IPS DF 4.7 (cell line): ENCODE measurements at regions not wholly inside any gene's neighbourhood (a gene's known extent, or its start where the extent isn't known, plus 50 kb on each side); places are given as distances from the start of the nearest gene placed in this dataset.

Source experiments
- DNase-seq: peaks from one replicate; pipeline ENCODE4 v3.0.0-alpha.2; 2013; ENCODE audit warnings: low spot score; ENCODE audit errors: extremely low read depth

DNA sequence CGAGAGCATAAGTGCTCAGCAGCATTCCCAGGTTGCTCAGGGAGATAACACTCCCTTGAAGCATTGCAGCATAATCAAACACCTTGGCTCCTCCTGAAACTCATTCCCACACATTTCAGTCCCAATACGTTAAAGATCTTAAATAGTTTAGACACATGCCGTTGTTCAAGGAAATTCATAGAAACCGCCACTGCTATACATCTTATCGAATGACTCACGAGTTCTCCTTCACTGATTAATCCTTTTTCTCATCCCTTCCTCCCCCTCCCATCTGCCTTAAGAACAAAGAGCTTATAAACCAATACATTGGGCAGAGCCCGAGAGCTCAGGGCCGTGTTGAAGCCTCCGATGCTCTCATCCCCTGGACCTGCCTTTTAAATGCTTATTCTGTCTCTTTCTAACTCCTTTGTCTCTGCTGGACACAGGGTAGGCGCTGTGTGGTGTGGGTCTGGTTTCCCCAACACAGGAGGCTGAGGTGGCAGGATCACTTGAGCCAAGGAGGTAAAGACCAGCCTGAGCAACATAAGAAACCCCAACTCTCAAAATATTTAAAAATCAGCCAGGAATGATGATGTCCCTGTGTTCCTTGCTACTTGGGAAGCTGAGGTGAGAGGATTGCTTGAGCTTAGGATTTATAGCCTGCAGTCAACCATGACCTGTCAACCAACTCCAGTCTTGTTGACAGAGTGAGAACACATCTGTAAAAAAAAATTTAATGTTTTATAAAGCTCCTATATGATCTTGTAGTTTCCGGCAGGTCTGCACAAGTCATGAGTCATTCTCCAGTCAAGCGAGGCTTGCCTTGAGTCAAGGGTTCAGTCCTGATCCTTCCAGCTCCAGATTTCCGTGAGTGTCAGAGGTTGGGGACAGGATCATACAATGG, 394.0 kb upstream of the HSFY2 start:
- no peak for DNase-seq

DNA sequence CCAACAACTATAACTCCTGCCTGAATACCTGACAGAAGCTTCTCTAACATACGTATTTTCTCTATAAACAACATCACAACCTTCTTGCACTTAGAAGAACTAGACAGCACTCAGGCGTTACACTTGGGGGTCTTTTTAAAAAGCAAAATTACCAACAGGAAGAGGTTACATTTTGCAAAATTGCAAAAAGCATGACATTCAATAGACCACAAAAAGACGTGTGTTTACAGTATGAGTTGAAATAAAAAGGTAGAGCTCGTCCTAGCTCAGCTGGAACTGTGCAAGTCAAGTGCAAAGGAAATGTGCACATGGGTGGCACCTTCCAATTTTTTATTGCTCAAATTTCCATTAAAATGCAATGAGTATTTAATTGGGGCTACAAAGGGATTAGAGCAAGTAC, 375.2 kb upstream of the HSFY2 start:
- no peak for DNase-seq

DNA sequence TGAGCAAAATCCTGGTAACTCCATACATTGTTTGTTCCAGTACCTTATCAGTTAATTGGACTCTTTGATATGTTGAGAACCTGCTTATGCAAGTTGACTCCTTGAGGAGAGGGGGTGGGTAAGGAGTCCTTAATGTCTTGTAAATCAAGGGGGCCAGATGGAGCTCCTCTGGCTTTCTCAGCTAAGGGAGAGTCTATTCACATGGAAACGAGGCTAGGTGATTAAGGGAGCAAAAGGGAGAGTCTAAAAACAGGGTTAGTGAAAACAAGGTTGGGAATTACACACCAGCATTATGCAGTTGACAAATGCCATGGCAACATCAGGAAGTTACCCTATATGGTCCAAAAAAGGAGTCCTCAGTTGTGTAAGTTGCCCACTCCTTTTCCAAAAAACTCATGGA, 372.8 kb upstream of the HSFY2 start:
- peak; percentile 68 for DNase-seq

DNA sequence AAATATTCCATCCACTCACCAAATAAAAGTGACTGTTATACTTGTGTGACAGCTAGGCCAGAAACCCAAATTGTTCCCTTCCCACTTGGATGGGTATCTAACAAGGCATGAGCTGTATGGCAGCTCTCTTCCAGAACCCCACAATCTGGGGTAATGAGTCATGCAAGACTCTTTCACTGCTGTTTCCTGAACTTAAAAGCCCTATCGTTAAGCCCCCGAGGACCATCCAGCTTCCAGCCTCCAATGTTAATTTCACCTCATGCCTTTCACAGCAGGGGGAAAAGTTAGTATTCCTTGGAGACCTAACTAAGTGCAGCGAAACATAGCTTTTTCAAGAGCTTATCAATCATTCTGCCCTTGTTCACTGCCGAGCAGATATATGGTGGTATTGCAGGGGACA, 368.6 kb upstream of the HSFY2 start:
- no peak for DNase-seq

DNA sequence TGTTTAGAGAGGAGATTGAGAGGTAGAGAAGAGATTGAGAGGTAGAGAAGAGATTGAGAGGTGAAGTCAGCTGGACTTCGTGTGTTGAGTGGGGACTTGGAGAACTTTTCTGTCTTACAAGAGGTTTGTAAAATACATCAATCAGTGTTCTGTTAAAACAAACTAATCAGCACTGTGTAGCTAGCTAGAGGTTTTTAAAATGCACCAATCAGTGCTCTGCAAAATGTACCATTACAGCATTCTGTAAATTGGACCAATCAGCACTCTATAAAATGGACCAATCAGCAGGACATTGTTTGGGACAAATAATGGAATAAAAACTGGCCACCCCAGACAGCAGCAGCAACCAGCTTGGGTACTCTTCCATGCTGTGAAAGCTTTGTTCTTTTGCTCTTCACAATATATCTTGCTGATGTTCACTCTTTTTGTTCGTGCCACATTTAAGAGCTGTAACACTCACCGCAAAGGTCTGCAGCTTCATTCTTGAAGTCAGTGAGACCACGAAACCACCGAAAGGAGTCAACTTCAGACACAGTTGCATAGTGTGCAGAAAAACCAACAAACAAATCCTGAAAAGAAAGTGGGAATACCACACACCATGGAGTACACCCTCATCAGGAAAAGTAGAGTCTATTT, 366.9 kb upstream of the HSFY2 start:
- DNase-seq: no peak

DNA sequence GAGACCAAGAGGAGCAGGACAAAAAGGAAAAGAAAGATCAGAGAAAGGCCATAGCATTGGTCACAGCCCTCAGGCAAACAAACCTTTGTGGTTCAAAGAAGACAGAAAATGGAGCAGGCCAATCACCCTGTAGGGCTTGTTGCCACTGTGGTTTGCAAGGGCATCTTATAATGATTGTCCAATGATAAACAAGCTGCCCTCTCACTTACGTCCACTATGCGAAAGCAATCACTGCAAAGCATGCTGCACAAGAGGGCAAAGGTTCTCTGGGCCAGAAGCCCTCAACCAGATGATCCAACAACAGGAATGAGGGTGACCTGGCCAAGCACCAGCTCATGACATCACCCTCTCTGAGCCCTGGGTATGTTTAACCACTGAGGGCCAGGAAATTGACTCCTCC, 360.9 kb upstream of the HSFY2 start:
- DNase-seq: no peak

DNA sequence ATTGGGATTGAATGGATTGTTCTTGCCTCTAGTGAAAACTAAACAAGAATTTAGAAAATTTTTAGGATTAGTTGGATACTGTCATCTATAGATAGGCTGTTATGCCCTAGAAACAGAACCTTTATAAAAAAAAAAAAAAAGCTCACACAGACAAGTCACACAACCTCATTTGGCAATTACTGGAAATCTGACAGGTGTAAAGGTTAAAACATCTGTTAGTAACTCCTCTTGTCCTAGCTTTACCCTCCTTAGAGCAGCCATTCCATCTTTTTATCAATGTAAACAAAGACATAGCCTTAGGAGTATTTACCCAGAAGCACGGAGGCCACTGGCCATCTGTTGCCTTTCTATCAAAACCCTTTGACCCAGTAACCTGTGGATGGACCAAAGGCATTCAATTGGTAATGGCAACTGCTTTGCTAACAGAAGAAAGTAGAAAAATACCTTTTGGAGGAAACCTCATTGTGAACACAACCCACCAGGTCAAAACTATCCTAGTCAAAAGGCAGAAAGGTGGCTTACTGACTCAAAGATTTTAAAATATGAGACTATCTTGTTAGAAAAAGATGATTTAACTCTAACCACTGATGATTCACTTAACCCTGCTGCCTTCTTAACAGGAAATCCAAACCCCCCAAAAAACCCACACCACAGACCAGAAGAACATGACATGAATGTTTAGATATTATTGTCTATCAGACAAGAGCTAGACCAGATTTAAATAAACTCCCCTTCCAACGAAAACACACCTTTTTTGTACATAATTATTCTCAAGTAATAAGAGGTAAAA, 357.2 kb upstream of the HSFY2 start:
- DNase-seq: no peak

DNA sequence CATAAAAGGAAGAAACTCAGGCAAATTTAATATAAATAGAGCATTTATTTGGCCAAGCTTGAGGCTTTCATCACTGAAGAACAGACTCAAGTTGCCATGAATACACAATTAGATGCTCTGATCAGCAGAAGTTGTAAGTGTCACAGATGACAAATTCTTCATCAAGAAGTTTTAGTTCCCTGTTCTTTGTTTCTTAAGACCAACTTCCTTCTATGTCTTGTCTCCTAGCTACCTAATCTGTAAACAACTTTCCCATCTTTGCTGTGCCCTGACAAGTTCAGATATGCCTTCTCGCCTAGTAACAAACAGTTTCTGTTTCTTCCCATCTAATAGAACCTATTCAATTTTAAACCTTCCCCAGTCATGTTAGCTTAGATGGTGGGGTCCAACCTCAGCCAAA, 353.4 kb upstream of the HSFY2 start:
- DNase-seq: no peak

DNA sequence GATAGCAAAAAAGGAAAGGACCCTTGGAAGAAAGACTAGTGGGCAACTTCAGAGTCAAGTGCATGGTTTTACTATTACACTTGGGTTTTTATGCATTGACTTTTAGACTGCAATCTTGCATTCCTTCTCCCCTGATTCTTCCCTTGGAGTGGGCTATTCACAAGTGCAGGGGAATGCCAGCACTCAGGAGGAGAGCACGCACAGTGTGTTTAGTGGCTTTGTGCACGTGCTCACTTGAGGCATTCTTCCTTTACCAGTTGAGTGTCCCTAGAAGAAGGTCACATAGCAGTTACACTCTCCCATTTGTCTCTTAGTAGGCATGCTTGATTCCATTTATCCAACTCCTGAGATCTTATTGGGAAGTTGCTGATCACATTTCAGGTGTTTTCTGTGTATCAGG, 351.1 kb upstream of the HSFY2 start:
- DNase-seq: no peak

DNA sequence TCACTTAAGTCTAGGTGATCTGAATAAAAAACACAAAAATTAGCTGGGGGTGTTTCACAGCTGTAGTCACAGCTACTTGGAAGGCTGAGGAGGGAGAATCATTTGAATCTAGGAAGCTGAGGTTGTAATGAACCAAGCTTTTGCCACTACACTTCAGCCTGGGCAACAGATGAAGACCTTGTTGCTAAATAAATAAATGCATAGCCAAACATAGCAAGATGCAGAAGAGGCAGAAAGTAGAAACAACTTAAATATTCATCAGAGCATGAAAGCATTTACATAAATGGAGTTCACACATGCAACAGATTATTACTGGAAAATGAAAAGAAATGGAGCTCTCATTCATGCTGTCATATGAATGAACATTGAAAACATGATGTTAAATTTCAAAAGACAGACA, 348.9 kb upstream of the HSFY2 start:
- no peak for DNase-seq

DNA sequence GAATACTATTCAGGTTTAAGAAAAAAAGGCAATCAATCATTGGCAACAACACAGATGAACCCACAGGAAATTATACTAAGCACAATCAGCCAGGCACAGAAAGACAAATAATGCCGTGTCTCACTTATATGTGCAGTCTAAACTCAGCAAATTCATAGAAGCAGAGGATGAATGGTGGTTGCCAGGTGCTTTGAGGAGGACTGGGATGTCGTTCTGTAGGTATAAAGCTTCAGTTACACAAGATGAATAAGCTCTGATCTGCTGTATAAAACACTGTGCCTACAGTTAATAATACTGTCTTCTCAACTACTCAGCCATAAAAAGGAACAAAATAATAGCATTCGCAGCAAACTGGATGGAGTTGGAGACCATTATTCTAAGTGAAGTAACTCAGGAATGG, 324.8 kb upstream of the HSFY2 start:
- no peak for DNase-seq

DNA sequence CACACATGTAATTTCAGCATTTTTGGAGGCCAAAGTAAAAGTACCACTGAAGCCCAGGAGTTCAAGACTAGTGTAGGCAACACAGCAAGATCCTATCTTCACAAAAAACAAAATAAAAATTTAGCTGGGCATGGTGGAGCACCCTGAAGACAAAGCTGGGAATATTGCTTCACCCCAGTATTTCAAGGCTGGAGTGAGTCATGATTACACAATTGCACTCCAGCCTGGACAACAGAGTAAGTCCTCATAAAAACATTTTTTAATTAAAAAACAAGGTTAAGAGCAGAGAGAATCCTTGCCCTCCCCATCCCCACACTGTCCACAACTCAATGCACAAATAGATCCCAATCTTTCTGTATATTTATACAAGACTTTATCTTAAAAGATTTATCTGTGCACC, 321.9 kb upstream of the HSFY2 start:
- DNase-seq: no peak

DNA sequence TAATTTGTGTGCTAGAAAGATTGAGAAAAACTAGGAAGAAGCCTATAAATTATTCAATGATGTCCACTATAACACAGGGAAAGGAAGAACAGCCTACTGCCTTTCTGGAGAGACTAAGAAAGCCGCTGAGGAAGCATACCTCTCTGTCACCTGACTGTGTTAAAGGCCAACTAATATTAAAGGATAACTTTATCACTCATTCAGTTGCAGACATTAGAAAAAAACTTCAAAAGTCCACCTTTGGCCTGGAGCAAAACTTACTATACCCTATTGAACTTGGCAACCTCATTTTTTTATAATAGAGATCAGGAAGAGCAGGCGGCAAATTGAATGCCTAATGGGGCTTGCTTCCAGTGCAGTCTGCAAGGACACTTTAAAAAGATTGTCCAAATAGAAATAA, 309.5 kb upstream of the HSFY2 start:
- DNase-seq: no peak

DNA sequence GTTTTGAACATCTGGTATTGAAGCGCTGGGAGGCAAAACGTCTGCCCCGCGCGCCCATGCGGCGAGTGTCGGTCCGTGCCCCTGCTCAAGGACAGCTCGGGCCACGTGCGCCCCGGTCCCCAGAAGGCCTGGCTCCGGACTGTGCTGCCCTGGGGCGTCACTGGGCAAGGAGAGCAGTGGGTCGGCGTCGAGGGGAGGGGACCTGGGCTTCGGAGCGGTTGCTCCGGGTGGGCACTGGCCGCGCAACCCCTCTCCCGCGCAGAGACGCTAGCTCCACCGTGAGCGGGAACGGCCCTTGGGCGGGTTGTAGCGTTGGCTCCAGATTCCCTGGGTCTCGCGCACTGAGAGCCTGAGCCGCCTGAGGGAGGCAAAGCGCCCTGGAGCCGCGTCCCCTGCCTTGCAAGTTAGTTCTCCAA, 304.2 kb upstream of the HSFY2 start:
- no peak for DNase-seq

DNA sequence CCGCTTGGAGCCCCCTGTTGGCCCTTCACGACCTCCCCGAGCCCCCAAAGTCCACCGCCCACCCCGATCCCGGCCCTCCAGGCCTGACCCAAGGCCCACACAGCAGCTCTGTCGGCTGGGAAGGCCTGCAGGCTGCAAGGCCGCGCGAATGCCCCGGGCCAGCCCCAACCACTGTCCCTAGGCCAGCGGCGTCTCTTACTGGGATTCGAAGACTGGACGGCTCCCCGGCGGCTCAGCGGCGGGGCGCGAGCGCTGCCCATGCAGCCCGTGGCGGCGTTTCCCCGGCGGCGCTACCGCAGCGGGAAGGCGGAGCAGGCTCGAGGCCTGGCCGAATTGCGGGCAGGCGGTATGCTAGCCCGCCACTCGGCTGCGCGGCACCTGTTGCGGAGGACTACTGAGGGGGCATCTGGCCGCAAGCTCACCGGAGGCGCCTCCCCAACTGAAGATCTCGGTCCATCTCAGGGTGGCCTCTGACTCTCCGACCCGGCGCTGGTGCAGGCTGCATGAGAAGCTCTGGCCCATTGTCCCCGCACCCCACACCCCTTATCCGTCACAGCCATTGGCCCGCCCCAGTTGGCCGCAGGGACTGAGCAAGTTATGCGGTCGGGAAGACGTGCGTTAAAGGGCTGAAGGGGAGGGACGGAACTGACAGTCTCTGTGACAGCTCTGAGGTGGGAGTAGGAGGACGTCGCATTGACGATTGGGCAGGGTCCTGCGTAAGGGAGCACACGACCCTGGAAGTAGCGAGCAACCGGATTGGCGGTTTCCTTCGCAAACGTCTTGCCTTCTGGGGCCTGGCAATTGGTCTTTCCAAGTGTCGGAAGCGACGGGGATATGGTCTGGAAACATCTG, 303.5 kb upstream of the HSFY2 start:
- no peak for DNase-seq

DNA sequence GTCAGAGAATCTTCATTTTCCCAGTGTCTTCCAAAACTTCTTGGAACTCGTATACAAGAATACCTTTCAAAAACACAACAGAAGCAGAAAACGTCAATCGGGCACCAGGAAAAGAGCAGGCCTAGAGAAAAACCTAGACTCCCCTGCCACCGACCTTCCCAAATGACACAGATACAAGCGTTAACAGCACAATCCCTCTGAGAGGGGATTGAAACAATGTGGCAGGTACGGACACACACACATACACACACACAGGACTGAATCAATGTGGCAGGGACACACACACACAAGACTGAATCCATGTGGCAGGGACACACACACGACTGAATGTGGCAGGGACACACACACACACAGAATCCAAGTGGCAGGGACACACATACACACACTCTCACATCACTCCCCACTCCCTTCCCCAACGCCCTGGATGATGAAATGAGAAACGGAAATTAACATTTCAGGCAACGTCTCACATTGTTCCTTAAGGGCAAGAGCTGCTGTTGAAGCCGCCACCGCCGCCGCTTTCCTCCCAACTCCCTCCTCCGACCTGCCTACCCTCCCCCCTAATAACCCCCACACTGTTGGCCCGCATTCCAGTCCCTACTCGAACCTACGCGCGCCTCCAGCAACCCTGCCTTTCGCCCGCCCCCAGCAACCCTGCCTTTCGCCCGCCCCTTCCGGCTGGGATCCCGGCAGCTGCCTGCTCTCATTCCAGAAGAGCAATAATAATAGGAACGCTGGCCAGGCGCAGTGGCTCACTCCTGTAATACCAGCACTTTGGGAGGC, 302.1 kb upstream of the HSFY2 start:
- no peak for DNase-seq

DNA sequence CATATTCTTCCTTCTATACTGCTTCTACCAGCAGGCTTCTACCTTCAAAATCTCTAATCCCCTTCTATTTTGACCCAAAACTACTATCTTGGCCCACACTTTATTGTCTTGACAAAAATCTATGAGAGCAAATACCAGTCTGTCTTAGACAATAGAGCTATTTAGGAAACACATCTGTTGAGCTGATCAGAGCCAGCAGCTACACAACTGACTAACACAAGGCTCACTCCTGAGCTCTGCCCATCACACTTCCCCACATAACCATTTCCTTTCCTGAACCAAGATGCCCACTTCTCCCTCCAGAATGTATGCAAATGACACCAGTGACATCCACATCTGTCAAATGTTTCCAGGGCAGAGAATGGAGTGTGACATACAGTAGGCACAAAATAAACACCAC, 293.9 kb upstream of the HSFY2 start:
- no peak for DNase-seq

DNA sequence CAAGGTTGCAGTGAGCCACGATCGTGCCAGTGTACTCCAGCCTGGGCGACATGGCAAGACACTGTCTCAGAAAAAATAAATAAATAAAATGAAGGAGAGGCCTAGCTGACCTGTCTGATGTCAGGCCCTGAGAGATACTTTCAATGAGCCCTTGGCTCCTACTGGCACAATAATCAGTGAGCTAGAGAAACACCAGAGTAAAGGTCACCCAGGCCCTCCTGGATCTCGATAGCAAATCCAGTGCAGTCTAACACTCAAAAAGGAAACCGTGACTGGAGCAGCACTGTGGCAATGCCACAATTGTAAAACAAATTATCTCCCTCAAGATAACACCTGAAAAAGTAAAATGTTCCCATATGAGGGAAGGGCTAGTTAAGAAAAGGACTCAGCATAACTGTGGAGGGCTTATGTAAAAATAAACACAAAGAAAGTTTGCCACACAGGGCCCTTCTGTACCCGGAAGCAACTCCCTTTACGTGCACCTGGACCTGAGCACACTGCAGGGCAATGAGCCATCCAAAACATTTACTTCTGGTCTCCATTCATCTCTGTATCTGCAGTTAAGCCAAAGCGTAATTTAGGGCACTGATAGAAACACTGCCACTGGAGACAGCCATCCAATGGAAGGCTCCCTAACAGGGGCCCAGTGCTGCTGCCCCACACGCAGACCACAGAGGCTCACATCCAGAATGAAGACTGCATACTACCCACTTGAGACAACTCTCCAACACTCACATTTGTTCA, 293.1 kb upstream of the HSFY2 start:
- DNase-seq: no peak

DNA sequence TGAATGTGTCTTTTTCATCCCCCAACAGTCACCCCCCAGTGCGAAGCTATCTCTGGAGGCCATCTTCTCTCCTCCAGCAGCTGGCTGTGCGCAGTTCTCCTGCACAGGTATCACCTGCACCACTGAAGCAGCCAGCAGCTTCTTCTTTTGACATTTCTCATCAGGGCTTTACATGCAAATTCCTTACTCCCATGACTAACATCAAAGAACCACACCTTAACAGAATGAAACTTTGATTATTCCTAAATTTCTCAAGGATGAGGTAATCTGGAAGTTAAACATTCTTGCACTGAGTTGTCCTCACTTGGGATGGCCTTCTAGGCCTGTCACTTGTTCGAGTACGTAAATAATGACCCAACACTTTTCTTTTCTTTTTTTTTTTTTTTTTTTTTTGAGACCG, 291.6 kb upstream of the HSFY2 start:
- DNase-seq: no peak

DNA sequence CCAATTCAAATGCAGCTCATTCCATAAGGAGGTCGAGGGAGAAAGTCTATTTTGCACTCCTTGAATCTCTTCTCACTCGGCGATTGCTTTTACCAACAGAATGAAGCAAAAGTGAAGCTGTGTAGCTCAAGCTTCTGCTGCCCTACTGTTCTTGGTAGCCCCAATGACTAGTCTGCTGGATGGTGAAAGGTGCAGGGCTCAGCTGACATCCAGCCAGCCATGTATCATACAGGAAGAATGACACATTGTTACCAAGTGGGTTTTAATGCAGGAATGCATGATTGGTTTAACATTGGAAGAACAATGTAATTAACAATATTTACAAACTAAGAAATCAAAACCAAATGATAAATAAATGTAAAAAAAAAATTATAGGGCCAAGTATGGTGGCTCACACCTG, 286.2 kb upstream of the HSFY2 start:
- DNase-seq: no peak
